Gastrocnemius medialis (tissue), 4 donors: ENCODE measurements at regions not wholly inside any gene's neighbourhood (a gene's known extent, or its start where the extent isn't known, plus 50 kb on each side); places are given as distances from the start of the nearest gene placed in this dataset.

ENCODE experiments used
- CTCF ChIP-seq, 5 experiments: fragments of 450-650 bp in 3 of 5; fragments of 200-600 bp in 2 of 5; sonication (generic) in 2 of 5; IDR thresholded peaks in 4 of 5; conservative IDR thresholded peaks in 1 of 5; 1 replicate in 4 of 5; 2 replicates in 1 of 5; pipeline ENCODE4 v1.5.1; 2016 to 2019; ENCODE audit warnings: antibody characterized with exemption in 5 of 5, mild to moderate bottlenecking in 3 of 5, moderate library complexity in 3 of 5
- POLR2A ChIP-seq, 2 donors: fragments of 450-650 bp; IDR thresholded peaks; one replicate each; pipeline ENCODE4 v1.6.1; 2017; ENCODE audit warnings: antibody characterized with exemption in 2 of 2, mild to moderate bottlenecking in 2 of 2, moderate library complexity in 2 of 2

- TF ChIP-seq POLR2A (IDR thresholded peaks at IDR 0.05) (no peak), CTCF (IDR thresholded peaks at IDR 0.05 in 4 of 5, conservative IDR thresholded peaks at IDR 0.05 in 1 of 5) (no peak)
Measured at GRCh38 chr5:154546719-154547118, 68.7 kb upstream of the HAND1 start.
